22Rv1 (cell line): ENCODE measurements at regions not wholly inside any gene's neighbourhood (a gene's known extent, or its start where the extent isn't known, plus 50 kb on each side); places are given as distances from the start of the nearest gene placed in this dataset.

Source experiments
- CTCF ChIP-seq: fragments of 450-650 bp; IDR thresholded peaks from 2 replicates; pipeline ENCODE4 v1.5.1; 2017; ENCODE audit warnings: mild to moderate bottlenecking
- ZFX ChIP-seq: fragments of 450-650 bp; IDR thresholded peaks from 2 replicates; pipeline ENCODE4 v1.6.1; 2017; ENCODE audit warnings: antibody characterized with exemption, borderline replicate concordance

GRCh38 chr18:8477615-8478014 is 131.6 kb upstream of the RAB12 start:
- TF ChIP-seq CTCF = no peak
- no peak for TF ChIP-seq ZFX
